Skeletal muscle cell (primary cell): ENCODE measurements at regions not wholly inside any gene's neighbourhood (a gene's known extent, or its start where the extent isn't known, plus 50 kb on each side); places are given as distances from the start of the nearest gene placed in this dataset.

Experiments used
- DNase-seq: peaks from one replicate; pipeline ENCODE4 v3.0.0-alpha.2; 2010; ENCODE audit warnings: low read depth
- H3K4me3 ChIP-seq: 2 replicates; pipeline ENCODE4 v1.5.1; 2011; ENCODE audit warnings: low read depth, mild to moderate bottlenecking, control low read depth, low read length, moderate library complexity

DNA sequence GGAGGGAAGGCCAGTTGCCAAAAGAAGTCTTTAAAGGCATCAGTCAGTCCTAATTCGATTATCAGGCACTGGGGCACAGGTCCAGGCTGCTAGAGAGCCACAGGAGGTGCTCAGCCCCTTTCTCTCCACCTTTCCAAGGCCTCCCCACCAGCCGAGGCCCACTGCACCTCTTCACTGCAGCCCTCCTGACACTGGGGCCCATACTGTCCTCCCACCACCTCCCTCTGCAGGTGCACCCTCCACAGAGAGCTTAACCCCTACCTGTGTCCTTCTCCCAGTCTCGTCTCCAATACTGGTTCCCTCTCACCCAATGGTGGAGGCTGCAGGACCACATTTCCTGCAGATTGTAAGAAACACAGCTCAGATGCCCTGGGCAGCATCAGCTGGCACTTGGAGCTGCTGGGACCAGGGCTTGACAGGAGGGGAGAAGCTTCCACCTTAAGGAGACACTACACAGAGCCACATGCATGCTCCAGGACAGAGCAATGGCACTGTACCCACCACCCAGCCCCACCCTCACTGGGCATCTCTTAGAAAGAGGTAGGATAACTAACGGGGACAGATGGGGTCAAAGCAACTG, 81.6 kb upstream of the PRR20G start:
- no peak overlapping the region for H3K4me3 ChIP-seq
- DNase-seq: no peak

DNA sequence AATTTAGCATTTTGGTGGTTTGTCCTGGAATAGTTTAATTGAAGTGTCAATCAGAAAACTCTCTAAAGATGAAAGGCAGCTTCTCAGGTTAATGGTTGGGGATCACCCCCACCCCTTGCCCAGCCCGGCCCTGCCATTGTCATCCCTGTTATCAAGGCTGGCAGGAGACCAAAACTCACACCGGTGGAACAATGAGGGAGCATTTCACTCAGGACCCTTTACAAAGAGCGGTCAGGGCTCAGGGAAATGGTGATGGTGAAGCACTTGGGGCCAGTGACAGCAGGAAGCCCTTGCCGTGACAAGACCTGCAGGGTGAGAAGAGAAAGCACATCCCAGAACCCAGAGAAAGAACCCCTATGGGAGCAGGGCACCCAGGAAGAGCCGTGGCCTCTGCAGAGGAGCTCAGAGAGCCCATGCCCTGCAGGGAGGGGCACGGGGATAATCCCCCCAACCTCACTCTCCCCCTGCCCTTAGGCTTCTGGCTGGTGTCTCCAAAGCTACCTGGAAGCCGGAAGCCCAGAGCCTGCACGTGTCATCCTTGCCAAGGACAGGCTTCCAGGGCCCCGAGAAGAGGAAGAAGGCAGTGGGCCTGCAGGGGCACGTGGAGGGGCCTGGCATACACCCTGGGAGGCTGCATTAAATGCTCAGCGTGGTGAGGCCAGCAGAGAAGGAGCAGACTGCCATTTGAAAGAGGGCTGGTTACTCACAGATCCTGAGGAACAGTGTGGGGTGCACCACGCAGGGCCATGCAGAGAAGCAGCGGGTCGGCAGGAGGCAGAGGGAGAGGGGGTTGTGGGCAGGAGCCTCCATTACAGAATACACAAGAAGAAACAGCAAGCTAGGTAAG, 80.6 kb upstream of the PRR20G start:
- no peak overlapping the region for H3K4me3 ChIP-seq
- DNase-seq: no peak

GRCh38 chr3:127367593-127367992, 79.7 kb upstream of the PRR20G start:
- DNase-seq: no peak
- H3K4me3 ChIP-seq: no peak overlapping the region

DNA sequence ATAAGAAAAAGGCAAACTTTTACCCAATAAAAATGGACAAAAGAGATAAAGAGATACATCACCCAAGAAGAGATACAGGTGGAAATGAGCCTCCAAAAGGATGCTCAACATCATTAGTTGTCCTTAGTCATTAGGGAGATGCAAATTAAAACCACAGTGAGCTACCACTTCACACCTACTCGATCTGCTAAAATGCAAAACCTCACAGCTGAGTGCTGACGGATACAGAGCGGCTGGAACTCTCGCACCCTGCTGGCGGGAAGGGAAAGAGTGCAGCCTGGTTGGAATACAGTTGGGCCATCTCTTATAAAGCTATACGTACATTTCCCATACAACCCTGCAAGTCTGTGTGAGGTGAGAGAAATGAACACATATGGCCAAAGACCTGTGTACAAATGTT, 78.5 kb upstream of the PRR20G start:
- no peak overlapping the region for H3K4me3 ChIP-seq
- DNase-seq: no peak

- H3K4me3 ChIP-seq: no peak overlapping the region
- DNase-seq: no peak
These were observed 77.4 kb upstream of the PRR20G start for GRCh38 chr3:127365163-127365798.

- no peak for DNase-seq
- H3K4me3 ChIP-seq: no peak overlapping the region
These were observed 76.0 kb upstream of the PRR20G start for GRCh38 chr3:127363891-127364290.

DNA sequence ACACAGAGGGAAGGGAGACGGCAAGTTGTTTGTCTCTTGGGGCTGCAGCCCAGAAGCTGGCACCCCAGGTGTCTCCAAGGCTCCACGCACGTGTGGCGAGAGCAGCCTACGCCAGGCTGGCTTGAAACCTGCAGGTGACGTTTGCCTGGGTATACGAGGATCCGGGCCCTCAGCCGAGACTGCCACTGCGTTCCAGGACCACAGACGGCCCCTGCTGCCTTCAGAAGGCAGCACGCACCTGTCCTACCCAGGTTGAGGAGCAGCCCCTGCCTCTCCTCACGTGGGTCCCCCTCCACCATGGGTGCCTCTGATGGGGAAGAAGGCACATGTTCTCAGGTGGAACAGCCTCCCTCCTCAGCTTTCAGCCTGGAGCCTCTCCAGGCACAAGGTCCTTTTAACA, 75.3 kb upstream of the PRR20G start:
- no peak overlapping the region for H3K4me3 ChIP-seq
- DNase-seq: no peak

GRCh38 chr3:127360647-127361046, 72.8 kb upstream of the PRR20G start:
- no peak overlapping the region for H3K4me3 ChIP-seq
- no peak for DNase-seq

DNA sequence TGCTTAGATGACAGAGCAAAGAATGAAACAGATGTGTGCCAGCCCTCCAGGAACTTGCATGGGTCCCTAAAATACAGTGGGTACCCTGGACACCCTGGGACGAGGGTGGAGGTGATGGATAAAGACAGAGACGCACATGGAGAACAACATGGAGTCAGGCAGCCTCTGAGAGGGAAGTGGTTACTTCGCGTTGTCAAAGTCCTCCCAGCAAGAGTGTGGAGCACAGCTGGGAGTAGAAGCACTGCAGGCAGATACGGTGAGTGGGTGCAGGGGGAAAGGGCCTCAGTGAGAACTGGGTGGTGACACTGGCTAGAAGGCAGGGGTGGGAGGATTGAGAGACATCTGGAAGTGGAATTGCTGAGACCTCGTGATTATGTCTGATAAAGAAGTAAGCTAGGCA, 70.8 kb upstream of the PRR20G start:
- no peak overlapping the region for H3K4me3 ChIP-seq
- DNase-seq: no peak

- no peak for DNase-seq
- H3K4me3 ChIP-seq: no peak overlapping the region
These were observed 68.5 kb upstream of the PRR20G start for GRCh38 chr3:127356381-127356780.

DNA sequence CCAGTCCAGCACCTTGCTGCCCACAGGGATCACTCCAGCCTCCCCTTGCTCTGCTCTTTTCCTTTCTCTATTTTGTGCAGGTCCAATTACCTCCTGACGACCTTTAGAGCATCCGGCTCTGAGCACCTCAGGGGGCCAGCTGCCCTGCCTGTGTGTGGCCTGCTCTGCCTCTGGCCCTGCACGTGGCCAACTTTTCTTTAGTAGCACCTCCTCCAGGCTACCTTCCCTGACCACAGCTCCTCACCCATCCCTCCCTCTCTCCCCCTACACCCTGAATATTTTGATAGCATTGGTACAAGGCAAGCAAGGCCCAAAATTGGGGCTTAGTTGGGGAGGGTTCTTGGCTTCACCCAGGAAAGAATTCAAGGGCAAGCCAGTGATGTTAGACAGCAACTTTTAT, 66.9 kb upstream of the PRR20G start:
- H3K4me3 ChIP-seq: no peak overlapping the region
- no peak for DNase-seq

DNA sequence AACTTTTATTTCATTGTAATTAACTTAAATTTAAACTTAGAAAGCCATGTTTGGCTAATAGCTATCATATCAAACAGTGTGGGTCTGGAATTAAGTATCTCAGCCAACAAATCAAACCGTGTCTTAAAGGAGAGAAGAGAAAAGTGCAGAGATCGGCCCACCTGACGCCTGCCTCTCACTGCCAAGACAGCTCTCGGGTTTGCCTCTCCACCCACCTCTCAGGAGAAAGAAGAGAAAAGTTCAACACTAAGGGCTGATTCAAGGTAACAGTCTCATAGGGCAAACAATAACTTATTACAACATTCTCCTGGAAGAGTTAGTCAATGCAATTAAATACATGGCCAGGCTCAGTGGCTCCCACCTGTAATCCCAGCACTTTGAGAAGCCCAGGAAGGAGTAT, 64.8 kb upstream of the PRR20G start:
- DNase-seq: no peak
- no peak overlapping the region for H3K4me3 ChIP-seq

- DNase-seq: no peak
- H3K4me3 ChIP-seq: no peak overlapping the region
These were observed 64.0 kb upstream of the PRR20G start for GRCh38 chr3:127351775-127352350.

GRCh38 chr3:127351321-127351720, 63.5 kb upstream of the PRR20G start:
- H3K4me3 ChIP-seq: no peak overlapping the region
- DNase-seq: no peak

- no peak overlapping the region for H3K4me3 ChIP-seq
- DNase-seq: no peak
These were observed 62.6 kb upstream of the PRR20G start for GRCh38 chr3:127350172-127351050.

- H3K4me3 ChIP-seq: no peak overlapping the region
- DNase-seq: no peak
These were observed 61.8 kb upstream of the PRR20G start for GRCh38 chr3:127349501-127350171.

DNA sequence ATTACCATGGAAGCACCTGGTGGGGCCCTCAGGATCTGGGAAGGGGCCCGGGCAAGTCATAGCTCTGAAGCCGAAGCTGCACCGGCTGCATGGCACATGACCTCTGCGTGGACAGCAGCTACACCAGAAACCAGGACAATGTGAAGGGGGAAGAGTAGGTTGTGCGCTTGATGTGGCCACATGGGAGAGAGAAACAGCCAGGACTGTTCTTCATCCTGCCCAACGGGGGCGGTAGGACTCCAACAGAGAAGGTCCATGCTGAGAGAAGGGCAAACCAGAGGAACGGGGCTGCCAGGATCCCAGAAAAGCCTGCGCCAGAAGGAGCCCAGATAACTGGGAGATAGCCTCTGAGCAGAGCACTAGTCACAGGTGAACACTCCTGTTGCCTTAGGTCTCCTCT, 54.9 kb upstream of the PRR20G start:
- H3K4me3 ChIP-seq: no peak overlapping the region
- DNase-seq: no peak

GRCh38 chr3:127339928-127340861, 52.3 kb upstream of the PRR20G start:
- DNase-seq: no peak
- H3K4me3 ChIP-seq: no peak overlapping the region
